ENCODE measurements at regions not wholly inside any gene's neighbourhood (a gene's known extent, or its start where the extent isn't known, plus 50 kb on each side); places are given as distances from the start of the nearest gene placed in this dataset.
A peak's percentile ranks its signal among the peaks of the same experiment; 100 is the strongest.

DNA sequence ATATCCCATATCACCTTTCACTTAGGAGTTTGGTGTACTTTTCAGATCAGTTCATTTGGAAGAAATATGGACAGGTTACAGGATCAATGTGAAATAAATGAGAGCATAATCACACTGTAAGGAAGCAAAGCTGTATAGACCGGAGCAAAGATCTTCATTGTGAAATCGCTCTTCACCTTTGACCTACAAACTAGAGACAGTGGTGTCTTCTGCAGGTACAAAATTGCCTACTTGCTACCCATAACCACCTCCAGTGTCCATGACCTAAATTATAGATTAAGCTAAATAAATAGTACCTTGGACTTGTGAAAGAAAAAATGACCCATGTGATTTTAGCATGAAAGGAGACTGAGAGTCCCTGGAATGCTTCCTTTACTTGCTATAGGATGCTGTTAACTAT is 379.5 kb upstream of the SUCLG2 start:
- H3K4me1 Mint-ChIP-seq (ENCODE audit: low read depth, unreplicated experiment): no peaks in the 10 kb centered on the region
- H3K9me3 Mint-ChIP-seq (ENCODE audit: unreplicated experiment): no peaks in the 10 kb centered on the region
- H3K36me3 Mint-ChIP-seq (ENCODE audit: unreplicated experiment): no peaks in the 10 kb centered on the region
- DNase-seq: no peak
- no peaks in the 10 kb centered on the region for H3K27me3 Mint-ChIP-seq (ENCODE audit: unreplicated experiment)
- TF ChIP-seq, protein P1, sequence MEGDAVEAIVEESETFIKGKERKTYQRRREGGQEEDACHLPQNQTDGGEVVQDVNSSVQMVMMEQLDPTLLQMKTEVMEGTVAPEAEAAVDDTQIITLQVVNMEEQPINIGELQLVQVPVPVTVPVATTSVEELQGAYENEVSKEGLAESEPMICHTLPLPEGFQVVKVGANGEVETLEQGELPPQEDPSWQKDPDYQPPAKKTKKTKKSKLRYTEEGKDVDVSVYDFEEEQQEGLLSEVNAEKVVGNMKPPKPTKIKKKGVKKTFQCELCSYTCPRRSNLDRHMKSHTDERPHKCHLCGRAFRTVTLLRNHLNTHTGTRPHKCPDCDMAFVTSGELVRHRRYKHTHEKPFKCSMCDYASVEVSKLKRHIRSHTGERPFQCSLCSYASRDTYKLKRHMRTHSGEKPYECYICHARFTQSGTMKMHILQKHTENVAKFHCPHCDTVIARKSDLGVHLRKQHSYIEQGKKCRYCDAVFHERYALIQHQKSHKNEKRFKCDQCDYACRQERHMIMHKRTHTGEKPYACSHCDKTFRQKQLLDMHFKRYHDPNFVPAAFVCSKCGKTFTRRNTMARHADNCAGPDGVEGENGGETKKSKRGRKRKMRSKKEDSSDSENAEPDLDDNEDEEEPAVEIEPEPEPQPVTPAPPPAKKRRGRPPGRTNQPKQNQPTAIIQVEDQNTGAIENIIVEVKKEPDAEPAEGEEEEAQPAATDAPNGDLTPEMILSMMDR (IDR thresholded peaks at IDR 0.05; ENCODE audit: partially characterized antibody, unreplicated experiment): no peak
- H3K27ac Mint-ChIP-seq (ENCODE audit: unreplicated experiment): no peak overlapping the region
- no peak overlapping the region for H3K4me3 Mint-ChIP-seq (ENCODE audit: unreplicated experiment)

DNA sequence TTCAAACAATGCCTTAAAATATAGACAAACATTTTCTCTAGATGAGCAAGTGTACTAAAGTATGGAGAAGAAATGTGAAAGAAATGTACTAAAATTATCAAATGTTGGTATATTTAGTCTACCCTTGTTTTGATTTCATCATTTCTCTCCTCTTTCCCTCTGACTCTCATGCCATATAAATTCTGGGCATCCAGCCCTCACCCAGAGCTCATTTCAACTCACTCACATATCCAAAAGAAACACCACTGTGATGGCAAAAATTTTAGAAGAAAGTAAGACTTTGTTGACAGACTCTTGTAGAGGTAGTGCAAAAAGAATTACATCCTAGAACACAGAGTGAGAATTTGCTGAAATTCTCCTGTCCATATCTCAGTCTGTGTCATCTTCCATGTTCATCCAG is 377.8 kb upstream of the SUCLG2 start:
- H3K4me1 Mint-ChIP-seq (ENCODE audit: low read depth, unreplicated experiment): no peaks in the 10 kb centered on the region
- no peak for DNase-seq
- H3K36me3 Mint-ChIP-seq (ENCODE audit: unreplicated experiment): no peaks in the 10 kb centered on the region
- H3K4me3 Mint-ChIP-seq (ENCODE audit: unreplicated experiment): no peak overlapping the region
- H3K9me3 Mint-ChIP-seq (ENCODE audit: unreplicated experiment): no peaks in the 10 kb centered on the region
- TF ChIP-seq, protein P1 (IDR thresholded peaks at IDR 0.05; ENCODE audit: partially characterized antibody, unreplicated experiment): no peak
- no peaks in the 10 kb centered on the region for H3K27me3 Mint-ChIP-seq (ENCODE audit: unreplicated experiment)
- no peak overlapping the region for H3K27ac Mint-ChIP-seq (ENCODE audit: unreplicated experiment)

DNA sequence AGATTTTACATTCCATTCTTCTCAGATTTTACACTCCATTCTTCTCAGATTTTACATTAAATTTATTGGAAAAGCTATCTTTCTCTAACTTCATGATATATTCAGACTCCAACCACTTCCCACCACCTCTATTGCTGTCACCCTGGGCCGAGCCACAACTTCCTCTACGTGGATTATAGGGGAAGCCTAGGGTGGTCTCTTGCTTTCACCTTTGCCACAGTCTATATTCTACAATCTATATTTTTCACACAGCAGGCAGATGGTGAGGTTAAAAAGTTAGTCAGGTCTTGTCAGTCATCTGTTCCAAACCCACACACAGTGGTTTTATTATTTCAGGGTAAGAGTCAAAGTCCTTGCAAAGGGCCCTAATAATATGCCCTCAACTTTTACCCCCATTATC is 370.8 kb upstream of the SUCLG2 start:
- TF ChIP-seq, protein P1 (IDR thresholded peaks at IDR 0.05; ENCODE audit: partially characterized antibody, unreplicated experiment): no peak
- no peak for DNase-seq
- H3K27ac Mint-ChIP-seq (ENCODE audit: unreplicated experiment): no peak overlapping the region
- H3K9me3 Mint-ChIP-seq (ENCODE audit: unreplicated experiment): no peaks in the 10 kb centered on the region
- no peak overlapping the region for H3K4me3 Mint-ChIP-seq (ENCODE audit: unreplicated experiment)
- H3K36me3 Mint-ChIP-seq (ENCODE audit: unreplicated experiment): no peaks in the 10 kb centered on the region
- no peaks in the 10 kb centered on the region for H3K4me1 Mint-ChIP-seq (ENCODE audit: low read depth, unreplicated experiment)
- no peaks in the 10 kb centered on the region for H3K27me3 Mint-ChIP-seq (ENCODE audit: unreplicated experiment)

DNA sequence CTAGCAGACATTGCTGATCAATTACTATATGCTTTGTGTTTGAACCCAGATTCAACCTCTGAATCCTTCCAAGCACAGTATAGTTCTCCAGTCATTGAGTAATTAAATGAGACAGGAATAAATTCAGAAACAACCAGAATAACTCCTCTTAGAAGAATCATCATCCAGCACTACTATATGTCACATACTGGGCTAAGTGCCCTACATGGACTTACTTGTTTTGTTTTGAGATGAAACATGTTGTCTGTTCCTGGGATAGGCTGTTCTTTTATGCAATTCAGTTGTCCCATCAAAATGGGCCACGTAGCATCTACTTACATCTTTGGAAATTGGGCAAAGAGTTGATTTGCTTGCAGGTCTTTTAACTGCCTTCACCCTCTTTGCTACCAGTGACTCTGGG is 365.5 kb upstream of the SUCLG2 start:
- H3K4me3 Mint-ChIP-seq (ENCODE audit: unreplicated experiment): no peak overlapping the region

DNA sequence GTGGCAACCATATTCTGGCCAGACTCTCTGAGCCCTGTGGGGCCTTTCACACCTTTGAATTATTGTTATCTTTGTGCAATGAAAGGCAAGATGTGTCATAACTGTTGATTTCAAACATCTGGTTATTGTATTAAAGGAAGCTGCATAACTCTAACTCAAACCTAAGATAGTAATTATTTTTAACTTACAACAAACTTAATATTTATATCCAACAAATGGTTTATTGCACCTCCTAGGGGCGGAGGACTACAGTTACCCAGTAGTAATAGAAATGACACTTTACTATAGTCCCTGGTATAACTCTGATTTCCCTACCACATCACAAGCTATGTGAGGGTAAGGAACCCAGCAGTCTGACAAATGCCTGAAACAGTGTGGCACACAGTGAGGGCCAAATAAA is 363.9 kb upstream of the SUCLG2 start:
- no peak for DNase-seq
- Mint-ChIP-seq H3K27me3 (ENCODE audit: unreplicated experiment) (no peaks in the 10 kb centered on the region), H3K9me3 (ENCODE audit: unreplicated experiment) (no peaks in the 10 kb centered on the region), H3K4me3 (ENCODE audit: unreplicated experiment) (no peak overlapping the region), H3K36me3 (ENCODE audit: unreplicated experiment) (no peaks in the 10 kb centered on the region), H3K27ac (ENCODE audit: unreplicated experiment) (no peak overlapping the region), H3K4me1 (ENCODE audit: low read depth, unreplicated experiment) (no peaks in the 10 kb centered on the region)
- TF ChIP-seq, protein P1 (IDR thresholded peaks at IDR 0.05; ENCODE audit: partially characterized antibody, unreplicated experiment): no peak

More for the DNA sequence above, 365.5 kb upstream of the SUCLG2 start:
- Mint-ChIP-seq H3K9me3 (ENCODE audit: unreplicated experiment) (no peaks in the 10 kb centered on the region), H3K27me3 (ENCODE audit: unreplicated experiment) (no peaks in the 10 kb centered on the region), H3K4me1 (ENCODE audit: low read depth, unreplicated experiment) (no peaks in the 10 kb centered on the region), H3K27ac (ENCODE audit: unreplicated experiment) (peak overlapping the region; percentile 46), H3K36me3 (ENCODE audit: unreplicated experiment) (no peaks in the 10 kb centered on the region)
- TF ChIP-seq, protein P1 (IDR thresholded peaks at IDR 0.05; ENCODE audit: partially characterized antibody, unreplicated experiment): no peak
- DNase-seq: no peak
